Gastrocnemius medialis (tissue), 4 donors: ENCODE measurements at regions not wholly inside any gene's neighbourhood (a gene's known extent, or its start where the extent isn't known, plus 50 kb on each side); places are given as distances from the start of the nearest gene placed in this dataset.

Source experiments
- POLR2A ChIP-seq, 2 donors: fragments of 450-650 bp; IDR thresholded peaks; one replicate each; pipeline ENCODE4 v1.6.1; 2017; ENCODE audit warnings: antibody characterized with exemption in 2 of 2, mild to moderate bottlenecking in 2 of 2, moderate library complexity in 2 of 2
- TF ChIP-seq, protein P1 (sequence below), 5 experiments: fragments of 450-650 bp in 3 of 5; fragments of 200-600 bp in 2 of 5; sonication (generic) in 2 of 5; IDR thresholded peaks in 4 of 5; conservative IDR thresholded peaks in 1 of 5; 1 replicate in 4 of 5; 2 replicates in 1 of 5; pipeline ENCODE4 v1.5.1; 2016 to 2019; ENCODE audit warnings: antibody characterized with exemption in 5 of 5, mild to moderate bottlenecking in 3 of 5, moderate library complexity in 3 of 5

DNA sequence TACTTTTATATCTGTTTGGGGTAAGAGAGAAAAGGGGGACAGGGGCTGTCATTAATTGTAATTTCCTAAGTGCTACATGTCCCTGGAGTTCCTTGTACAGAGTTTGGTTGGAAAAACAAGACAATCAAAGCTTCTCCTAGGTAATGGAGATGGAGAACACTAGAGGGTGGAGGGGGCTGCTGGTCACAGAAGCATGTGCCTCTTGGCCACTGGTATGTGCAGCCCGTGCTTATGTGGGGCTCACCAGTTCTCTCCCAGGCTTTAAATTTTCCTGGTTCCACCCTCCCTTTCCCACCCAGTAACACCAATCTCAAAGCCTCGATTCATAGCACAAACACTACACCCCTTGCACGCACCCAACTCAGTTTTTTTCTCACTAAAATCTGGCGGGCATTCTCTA lies 165.6 kb downstream of the SAMD5 start:
- TF ChIP-seq, protein P1, sequence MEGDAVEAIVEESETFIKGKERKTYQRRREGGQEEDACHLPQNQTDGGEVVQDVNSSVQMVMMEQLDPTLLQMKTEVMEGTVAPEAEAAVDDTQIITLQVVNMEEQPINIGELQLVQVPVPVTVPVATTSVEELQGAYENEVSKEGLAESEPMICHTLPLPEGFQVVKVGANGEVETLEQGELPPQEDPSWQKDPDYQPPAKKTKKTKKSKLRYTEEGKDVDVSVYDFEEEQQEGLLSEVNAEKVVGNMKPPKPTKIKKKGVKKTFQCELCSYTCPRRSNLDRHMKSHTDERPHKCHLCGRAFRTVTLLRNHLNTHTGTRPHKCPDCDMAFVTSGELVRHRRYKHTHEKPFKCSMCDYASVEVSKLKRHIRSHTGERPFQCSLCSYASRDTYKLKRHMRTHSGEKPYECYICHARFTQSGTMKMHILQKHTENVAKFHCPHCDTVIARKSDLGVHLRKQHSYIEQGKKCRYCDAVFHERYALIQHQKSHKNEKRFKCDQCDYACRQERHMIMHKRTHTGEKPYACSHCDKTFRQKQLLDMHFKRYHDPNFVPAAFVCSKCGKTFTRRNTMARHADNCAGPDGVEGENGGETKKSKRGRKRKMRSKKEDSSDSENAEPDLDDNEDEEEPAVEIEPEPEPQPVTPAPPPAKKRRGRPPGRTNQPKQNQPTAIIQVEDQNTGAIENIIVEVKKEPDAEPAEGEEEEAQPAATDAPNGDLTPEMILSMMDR (IDR thresholded peaks at IDR 0.05 in 4 of 5, conservative IDR thresholded peaks at IDR 0.05 in 1 of 5), result no peak
- no peak for TF ChIP-seq POLR2A (IDR thresholded peaks at IDR 0.05)
